ENCODE measurements at regions not wholly inside any gene's neighbourhood (a gene's known extent, or its start where the extent isn't known, plus 50 kb on each side); places are given as distances from the start of the nearest gene placed in this dataset.

GRCh38 chr6:14857001-14857400 lies 388.9 kb upstream of the JARID2 start (continued):
- no peak for TF ChIP-seq CREB1 (CRISPR knock-in tag; IDR thresholded peaks at IDR 0.05; ENCODE audit: low read depth)
- no peak for TF ChIP-seq ETS1 (IDR thresholded peaks at IDR 0.05)
- no peak for TF ChIP-seq POLR2AphosphoS5 (IDR thresholded peaks at IDR 0.05; ENCODE audit: low read depth)
- TF ChIP-seq EZH2phosphoT487 (IDR thresholded peaks at IDR 0.05; ENCODE audit: unreplicated experiment), result no peak
- no peak for TF ChIP-seq REST (IDR thresholded peaks at IDR 0.05; ENCODE audit: unreplicated experiment)

GRCh38 chr6:14857501-14857900 lies 388.4 kb upstream of the JARID2 start:
- Mint-ChIP-seq H3K36me3 (ENCODE audit: low read depth) (peaks cover 6% of the 10 kb centered on the region; the same call in 2 of the 3 replicates), H3K4me1 (peaks cover 30% of the 10 kb centered on the region), H3K4me3 (no peak overlapping the region), H3K27ac (no peak overlapping the region), H3K9me3 (no peaks in the 10 kb centered on the region), H3K27me3 (ENCODE audit: insufficient read depth, low read depth, poor library complexity) (peaks cover 7% of the 10 kb centered on the region)
- no peak overlapping the region for H3K27ac ChIP-seq (ENCODE audit: low read depth)
- H3K79me2 ChIP-seq (replicated peaks; ENCODE audit: insufficient read depth), result no peaks in the 10 kb centered on the region
- no peaks in the 10 kb centered on the region for H3K36me3 ChIP-seq (ENCODE audit: insufficient read depth)
- no peaks in the 10 kb centered on the region for H3K9me2 ChIP-seq (ENCODE audit: insufficient read depth)
- TF ChIP-seq STAT1 (IDR thresholded peaks at IDR 0.05; ENCODE audit: unreplicated experiment) (no peak), CTCF (conservative IDR thresholded peaks at IDR 0.05; ENCODE audit: low read depth in 2 of 2) (no peak), NANOG (IDR thresholded peaks at IDR 0.05; ENCODE audit: borderline replicate concordance) (no peak), REST (IDR thresholded peaks at IDR 0.05; ENCODE audit: unreplicated experiment) (no peak), EZH2phosphoT487 (IDR thresholded peaks at IDR 0.05; ENCODE audit: unreplicated experiment) (no peak), POLR2AphosphoS5 (IDR thresholded peaks at IDR 0.05; ENCODE audit: low read depth) (no peak), ZNF331 (CRISPR knock-in tag; IDR thresholded peaks at IDR 0.05; ENCODE audit: low read depth) (no peak), JUNB (IDR thresholded peaks at IDR 0.05; ENCODE audit: unreplicated experiment) (no peak)
- H3K4me3 ChIP-seq, result no peak overlapping the region
- 0 out of 2 replicates have a peak, but pooled peaks cover 6% of the 10 kb centered on the region for H3F3A ChIP-seq (replicated peaks; ENCODE audit: low read depth)
- no peaks in the 10 kb centered on the region for H3K27me3 ChIP-seq (ENCODE audit: insufficient read depth)
- H4K20me1 ChIP-seq (replicated peaks; ENCODE audit: insufficient read depth), result no peaks in the 10 kb centered on the region
- peaks cover 31% of the 10 kb centered on the region for H3K4me1 ChIP-seq (ENCODE audit: insufficient read depth)
- H3K4me2 ChIP-seq, result no peak overlapping the region
- ATAC-seq (no peak), DNase-seq (ENCODE audit: low spot score) (no peak)
- no peak overlapping the region for H2AFZ ChIP-seq
